C4-2B (cell line): ENCODE measurements at regions not wholly inside any gene's neighbourhood (a gene's known extent, or its start where the extent isn't known, plus 50 kb on each side); places are given as distances from the start of the nearest gene placed in this dataset.

Experiments used
- H3K27ac ChIP-seq: fragments of 450-650 bp; 2 replicates; pipeline ENCODE4 v1.5.1; 2017
- ZFX ChIP-seq: fragments of 450-650 bp; IDR thresholded peaks from 2 replicates; pipeline ENCODE4 v1.6.1; 2017
- TF ChIP-seq, protein P1 (sequence below): fragments of 450-650 bp; conservative IDR thresholded peaks from 2 replicates; pipeline ENCODE4 v1.5.1; 2017; ENCODE audit warnings: mild to moderate bottlenecking

- TF ChIP-seq, protein P1, sequence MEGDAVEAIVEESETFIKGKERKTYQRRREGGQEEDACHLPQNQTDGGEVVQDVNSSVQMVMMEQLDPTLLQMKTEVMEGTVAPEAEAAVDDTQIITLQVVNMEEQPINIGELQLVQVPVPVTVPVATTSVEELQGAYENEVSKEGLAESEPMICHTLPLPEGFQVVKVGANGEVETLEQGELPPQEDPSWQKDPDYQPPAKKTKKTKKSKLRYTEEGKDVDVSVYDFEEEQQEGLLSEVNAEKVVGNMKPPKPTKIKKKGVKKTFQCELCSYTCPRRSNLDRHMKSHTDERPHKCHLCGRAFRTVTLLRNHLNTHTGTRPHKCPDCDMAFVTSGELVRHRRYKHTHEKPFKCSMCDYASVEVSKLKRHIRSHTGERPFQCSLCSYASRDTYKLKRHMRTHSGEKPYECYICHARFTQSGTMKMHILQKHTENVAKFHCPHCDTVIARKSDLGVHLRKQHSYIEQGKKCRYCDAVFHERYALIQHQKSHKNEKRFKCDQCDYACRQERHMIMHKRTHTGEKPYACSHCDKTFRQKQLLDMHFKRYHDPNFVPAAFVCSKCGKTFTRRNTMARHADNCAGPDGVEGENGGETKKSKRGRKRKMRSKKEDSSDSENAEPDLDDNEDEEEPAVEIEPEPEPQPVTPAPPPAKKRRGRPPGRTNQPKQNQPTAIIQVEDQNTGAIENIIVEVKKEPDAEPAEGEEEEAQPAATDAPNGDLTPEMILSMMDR = no peak
- TF ChIP-seq ZFX = no peak
- no peak overlapping the region for H3K27ac ChIP-seq
Measured at GRCh38 chr13:72074663-72075062, 207.7 kb upstream of the DACH1 start.

DNA sequence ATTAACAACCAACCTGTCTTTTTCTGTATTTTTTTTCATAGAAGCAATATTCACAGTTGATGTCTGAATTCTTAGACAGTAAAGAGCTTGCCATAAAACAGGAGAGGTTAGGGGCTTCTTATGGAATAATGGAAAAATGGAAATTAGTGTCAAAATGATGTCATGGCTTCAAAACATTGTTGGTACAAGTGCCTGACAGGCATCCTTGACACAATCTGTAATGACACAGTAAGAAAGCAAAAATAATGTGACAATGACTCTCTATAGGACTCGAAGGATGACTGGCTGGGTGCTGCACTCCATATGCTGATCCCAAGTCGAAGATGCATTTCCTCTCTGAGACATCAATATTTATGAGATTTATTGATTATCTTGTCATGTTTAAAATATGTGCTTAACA lies 205.3 kb upstream of the DACH1 start:
- TF ChIP-seq, protein P1 = no peak
- no peak for TF ChIP-seq ZFX
- H3K27ac ChIP-seq = no peak overlapping the region

- TF ChIP-seq, protein P1 = no peak
- TF ChIP-seq ZFX = no peak
- H3K27ac ChIP-seq = no peak overlapping the region
Measured at GRCh38 chr13:72071713-72072112, 204.7 kb upstream of the DACH1 start.

DNA sequence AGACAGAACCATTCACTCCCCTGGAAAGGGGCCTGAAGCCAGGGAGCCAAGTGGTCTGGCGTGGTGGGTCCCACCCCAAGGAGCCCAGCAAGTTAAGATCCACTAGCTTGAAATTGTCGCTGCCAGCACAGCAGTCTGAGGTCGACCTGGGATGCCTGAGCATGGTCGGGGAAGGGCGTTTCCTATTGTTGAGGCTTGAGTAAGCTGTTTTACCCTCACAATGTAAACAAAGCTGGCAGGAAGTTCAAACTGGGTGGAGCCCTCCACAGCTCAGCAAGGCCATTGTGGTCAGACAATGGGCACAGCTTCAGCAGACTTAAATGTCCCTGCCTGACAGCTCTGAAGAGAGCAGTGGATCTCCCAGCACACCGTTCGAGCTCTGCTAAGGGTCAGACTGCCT lies 195.6 kb upstream of the DACH1 start:
- TF ChIP-seq, protein P1 = no peak
- no peak for TF ChIP-seq ZFX
- H3K27ac ChIP-seq = no peak overlapping the region

GRCh38 chr13:72061613-72062012 lies 194.6 kb upstream of the DACH1 start:
- no peak overlapping the region for H3K27ac ChIP-seq
- TF ChIP-seq, protein P1 = no peak
- TF ChIP-seq ZFX = no peak

DNA sequence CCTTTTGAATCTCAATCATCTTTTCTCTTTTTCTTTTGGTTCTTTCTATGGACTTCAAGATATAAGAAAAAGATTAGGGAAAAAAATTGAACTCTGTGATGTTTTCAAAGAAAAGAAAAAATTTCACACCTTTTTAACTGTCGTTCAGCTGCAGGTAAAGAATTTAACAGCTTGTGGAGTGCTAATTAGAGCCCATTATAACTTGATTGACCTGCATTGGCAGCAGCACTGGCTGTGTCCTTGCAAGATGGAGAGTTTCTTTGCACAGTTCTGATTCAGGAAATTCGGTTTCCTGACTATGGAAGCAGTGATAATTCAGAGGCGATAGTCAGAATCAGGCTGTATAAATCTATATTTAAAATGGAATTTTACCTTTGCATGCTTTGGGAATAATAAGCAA lies 183.2 kb upstream of the DACH1 start:
- no peak overlapping the region for H3K27ac ChIP-seq
- no peak for TF ChIP-seq ZFX
- TF ChIP-seq, protein P1 = no peak

DNA sequence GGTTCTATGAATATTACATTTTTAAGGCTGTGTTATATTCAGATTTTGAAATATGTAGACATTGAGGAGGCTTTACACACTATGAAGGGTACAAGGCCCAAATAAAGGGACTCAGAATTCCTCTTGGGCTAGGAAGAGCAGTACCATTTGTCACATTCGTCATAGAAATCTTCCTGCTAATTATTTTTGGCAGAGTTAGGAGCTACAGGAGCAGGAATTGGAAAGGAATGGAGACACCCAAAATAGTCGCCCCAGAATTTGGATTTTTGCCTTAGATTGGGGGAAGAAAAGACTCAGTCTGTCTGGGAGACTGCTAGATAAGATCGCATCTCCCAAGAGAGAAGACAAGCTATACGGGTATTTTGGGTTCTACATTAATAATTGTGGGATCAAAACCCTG lies 176.4 kb upstream of the DACH1 start:
- no peak overlapping the region for H3K27ac ChIP-seq
- TF ChIP-seq, protein P1 = no peak
- TF ChIP-seq ZFX = no peak
